Left ventricle myocardium inferior (tissue), 1 donor: ENCODE measurements at regions not wholly inside any gene's neighbourhood (a gene's known extent, or its start where the extent isn't known, plus 50 kb on each side); places are given as distances from the start of the nearest gene placed in this dataset.
A peak's percentile ranks its signal among the peaks of the same experiment; 100 is the strongest.

Source experiments
- DNase-seq: peaks from one replicate; pipeline ENCODE4 v3.0.0-alpha.2; 2020
- H3K27ac ChIP-seq: fragments of 200-600 bp; replicated peaks from 2 replicates; pipeline ENCODE4 v1.8.0; 2021
- H3K27me3 ChIP-seq: fragments of 200-600 bp; 2 replicates; pipeline ENCODE4 v1.8.0; 2021; ENCODE audit warnings: low read depth
- H3K36me3 ChIP-seq: fragments of 200-600 bp; 2 replicates; pipeline ENCODE4 v1.8.0; 2021
- H3K4me1 ChIP-seq: fragments of 200-600 bp; 2 replicates; pipeline ENCODE4 v1.8.0; 2021
- H3K4me3 ChIP-seq: fragments of 200-600 bp; 2 replicates; pipeline ENCODE4 v1.8.0; 2021; ENCODE audit warnings: mild to moderate bottlenecking, moderate library complexity
- H3K9me3 ChIP-seq: fragments of 200-600 bp; replicated peaks from 2 replicates; pipeline ENCODE4 v1.8.0; 2021
- intact Hi-C: fragments of 100-400 bp; cut with micrococcal nuclease; formaldehyde crosslinking; loops from one replicate; pipeline ENCODE4 v1.11.0; 2022
- TF ChIP-seq, protein P1 (sequence below): fragments of 200-600 bp; IDR thresholded peaks from 2 replicates; pipeline ENCODE4 v1.8.0; 2021; ENCODE audit warnings: antibody characterized with exemption, mild to moderate bottlenecking, borderline replicate concordance
- donor health status: DM: no; HTN: yes; CAD: no; lungs with severe emphysema.

GRCh38 chr7:27032839-27033238 is 63.0 kb downstream of the HOXA1 start:
- Histone ChIP-seq H3K4me3 (no peak overlapping the region), H3K27ac (no peak overlapping the region), H3K4me1 (peaks cover 11% of the 10 kb centered on the region), H3K36me3 (no peaks in the 10 kb centered on the region), H3K9me3 (no peaks in the 10 kb centered on the region), H3K27me3 (no peaks in the 10 kb centered on the region)
- intact Hi-C loops, result no loop called here
- TF ChIP-seq, protein P1, sequence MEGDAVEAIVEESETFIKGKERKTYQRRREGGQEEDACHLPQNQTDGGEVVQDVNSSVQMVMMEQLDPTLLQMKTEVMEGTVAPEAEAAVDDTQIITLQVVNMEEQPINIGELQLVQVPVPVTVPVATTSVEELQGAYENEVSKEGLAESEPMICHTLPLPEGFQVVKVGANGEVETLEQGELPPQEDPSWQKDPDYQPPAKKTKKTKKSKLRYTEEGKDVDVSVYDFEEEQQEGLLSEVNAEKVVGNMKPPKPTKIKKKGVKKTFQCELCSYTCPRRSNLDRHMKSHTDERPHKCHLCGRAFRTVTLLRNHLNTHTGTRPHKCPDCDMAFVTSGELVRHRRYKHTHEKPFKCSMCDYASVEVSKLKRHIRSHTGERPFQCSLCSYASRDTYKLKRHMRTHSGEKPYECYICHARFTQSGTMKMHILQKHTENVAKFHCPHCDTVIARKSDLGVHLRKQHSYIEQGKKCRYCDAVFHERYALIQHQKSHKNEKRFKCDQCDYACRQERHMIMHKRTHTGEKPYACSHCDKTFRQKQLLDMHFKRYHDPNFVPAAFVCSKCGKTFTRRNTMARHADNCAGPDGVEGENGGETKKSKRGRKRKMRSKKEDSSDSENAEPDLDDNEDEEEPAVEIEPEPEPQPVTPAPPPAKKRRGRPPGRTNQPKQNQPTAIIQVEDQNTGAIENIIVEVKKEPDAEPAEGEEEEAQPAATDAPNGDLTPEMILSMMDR, result no peak
- DNase-seq, result no peak

GRCh38 chr7:27031289-27032172 is 64.3 kb downstream of the HOXA1 start:
- Histone ChIP-seq H3K27me3 (no peaks in the 10 kb centered on the region), H3K27ac (peak overlapping the region; percentile 36), H3K9me3 (no peaks in the 10 kb centered on the region), H3K36me3 (no peaks in the 10 kb centered on the region), H3K4me1 (peaks cover 11% of the 10 kb centered on the region), H3K4me3 (no peak overlapping the region)
- no peak for DNase-seq
- TF ChIP-seq, protein P1, result no peak
- intact Hi-C loops, result no loop called here

GRCh38 chr7:27030393-27031050 is 65.3 kb downstream of the HOXA1 start:
- intact Hi-C loops, result no loop called here
- Histone ChIP-seq H3K27me3 (no peaks in the 10 kb centered on the region), H3K4me3 (no peak overlapping the region), H3K36me3 (no peaks in the 10 kb centered on the region), H3K27ac (no peak overlapping the region), H3K9me3 (no peaks in the 10 kb centered on the region), H3K4me1 (peaks cover 11% of the 10 kb centered on the region)
- TF ChIP-seq, protein P1, result no peak
- no peak for DNase-seq

DNA sequence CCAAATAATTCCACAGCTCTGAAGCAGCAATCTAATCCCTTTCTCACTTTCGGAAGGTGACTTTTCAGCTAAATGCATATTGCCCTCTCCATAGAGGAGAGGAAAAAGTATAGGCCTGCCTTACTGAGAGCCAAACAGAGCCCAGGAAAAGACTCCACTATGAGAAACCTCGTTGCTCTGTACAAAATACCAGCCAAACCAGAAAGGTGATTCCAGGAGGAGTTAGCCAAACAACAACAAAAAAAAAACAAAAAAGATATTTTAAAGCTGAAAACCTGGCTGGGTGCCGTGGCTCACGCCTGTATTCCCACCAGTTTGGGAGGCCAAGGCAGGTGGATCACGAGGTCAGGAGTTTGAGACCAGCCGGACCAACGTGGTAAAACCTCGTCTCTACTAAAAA is 70.5 kb downstream of the HOXA1 start:
- DNase-seq, result no peak
- no peaks in the 10 kb centered on the region for H3K9me3 ChIP-seq
- intact Hi-C loops, result no loop called here
- H3K4me1 ChIP-seq, result no peaks in the 10 kb centered on the region
- TF ChIP-seq, protein P1, result no peak
- peaks cover 6% of the 10 kb centered on the region for H3K27me3 ChIP-seq
- H3K4me3 ChIP-seq, result no peak overlapping the region
- H3K27ac ChIP-seq, result no peak overlapping the region
- H3K36me3 ChIP-seq, result no peaks in the 10 kb centered on the region

GRCh38 chr7:27010068-27010467 is 85.7 kb downstream of the HOXA1 start:
- H3K9me3 ChIP-seq, result peaks cover 40% of the 10 kb centered on the region
- intact Hi-C loops, result no loop called here
- H3K4me1 ChIP-seq, result no peaks in the 10 kb centered on the region
- peaks cover 14% of the 10 kb centered on the region for H3K27me3 ChIP-seq
- H3K36me3 ChIP-seq, result no peaks in the 10 kb centered on the region
- no peak overlapping the region for H3K27ac ChIP-seq
- TF ChIP-seq, protein P1, result no peak
- DNase-seq, result no peak
- H3K4me3 ChIP-seq, result no peak overlapping the region
